Endodermal cell (in vitro differentiated cells): ENCODE measurements at regions not wholly inside any gene's neighbourhood (a gene's known extent, or its start where the extent isn't known, plus 50 kb on each side); places are given as distances from the start of the nearest gene placed in this dataset.

Experiments
- DNase-seq: peaks from one replicate; pipeline ENCODE4 v3.0.0-alpha.2; 2017
- H3K27ac ChIP-seq: 2 replicates; pipeline ENCODE4 v1.5.1; 2013; ENCODE audit warnings: mild to moderate bottlenecking, low read depth, low read length, moderate library complexity
- H3K27me3 ChIP-seq: 2 replicates; pipeline ENCODE4 v1.6.1; 2013; ENCODE audit warnings: mild to moderate bottlenecking, low read length, moderate library complexity; ENCODE audit not compliant: insufficient read depth, control insufficient read depth, poor library complexity, severe bottlenecking
- H3K36me3 ChIP-seq: 2 replicates; pipeline ENCODE4 v1.7.0; 2013; ENCODE audit warnings: mild to moderate bottlenecking, low read length, moderate library complexity; ENCODE audit not compliant: control insufficient read depth, insufficient read depth
- H3K4me1 ChIP-seq: one replicate; pipeline ENCODE4 v1.7.0; 2013; ENCODE audit warnings: low read length; ENCODE audit not compliant: control insufficient read depth, insufficient read depth
- H3K4me3 ChIP-seq: 2 replicates; pipeline ENCODE4 v1.5.1; 2013; ENCODE audit warnings: mild to moderate bottlenecking, low read length, moderate library complexity
- H3K9ac ChIP-seq: 2 replicates; pipeline ENCODE4 v1.6.1; 2013; ENCODE audit warnings: mild to moderate bottlenecking, low read length, moderate library complexity; ENCODE audit not compliant: poor library complexity, severe bottlenecking; ENCODE audit errors: extremely low read depth
- H3K9me3 ChIP-seq: 2 replicates; pipeline ENCODE4 v1.6.1; 2013; ENCODE audit warnings: mild to moderate bottlenecking, low read length, moderate library complexity; ENCODE audit not compliant: control insufficient read depth
- H3K27ac Mint-ChIP-seq: 2 replicates; pipeline ENCODE4 v1.8.0; 2020; ENCODE audit warnings: mixed read lengths
- H3K27me3 Mint-ChIP-seq: 2 replicates; pipeline ENCODE4 v1.8.0; 2021; ENCODE audit warnings: mild to moderate bottlenecking, mixed read lengths; ENCODE audit not compliant: insufficient read depth
- H3K36me3 Mint-ChIP-seq: 2 replicates; pipeline ENCODE4 v1.8.0; 2020; ENCODE audit warnings: low read depth, mixed read lengths
- H3K4me1 Mint-ChIP-seq: 2 replicates; pipeline ENCODE4 v1.8.0; 2020; ENCODE audit warnings: mixed read lengths
- H3K4me3 Mint-ChIP-seq: 2 replicates; pipeline ENCODE4 v1.8.0; 2020; ENCODE audit warnings: mild to moderate bottlenecking, moderate library complexity, mixed read lengths
- H3K9me3 Mint-ChIP-seq: 2 replicates; pipeline ENCODE4 v1.8.0; 2020; ENCODE audit warnings: mild to moderate bottlenecking, mixed read lengths
- WGBS, 2 experiments: methylation state at CpG; one replicate each; pipeline versions ENCODE4 v1.1.5 to v1.1.7; 2013; ENCODE audit warnings: missing lambda C conversion rate in 2 of 2, mixed read lengths in 1 of 2; ENCODE audit not compliant: insufficient coverage in 1 of 2, insufficient read length in 1 of 2; 5-methylcytosine and 5-hydroxymethylcytosine counted together
- TF ChIP-seq, protein P1 (sequence below): fragments of 200-600 bp; sonication (generic); conservative IDR thresholded peaks from 2 replicates; pipeline ENCODE4 v1.5.0; 2021; ENCODE audit warnings: antibody characterized with exemption, mild to moderate bottlenecking

DNA sequence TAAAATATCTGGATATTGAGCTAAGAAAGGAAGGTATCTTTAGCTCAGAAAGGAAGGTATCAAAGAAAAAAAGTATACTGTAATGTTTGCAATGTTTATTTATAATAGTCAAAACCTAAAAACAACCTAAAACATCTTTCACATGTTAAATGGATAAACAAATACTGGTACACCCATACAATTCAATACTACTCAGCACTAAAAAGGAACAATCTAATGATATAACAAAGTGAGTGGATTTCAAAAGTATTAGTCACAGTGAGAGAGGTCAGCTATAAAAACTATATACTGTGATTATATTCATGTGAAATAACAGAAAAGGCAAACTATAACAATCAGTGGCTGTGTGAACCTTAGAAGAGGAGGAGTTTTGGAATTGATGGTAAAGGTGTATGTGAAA, 455.0 kb upstream of the FTMT start:
- no peaks in the 10 kb centered on the region for H3K4me1 Mint-ChIP-seq
- H3K4me3 ChIP-seq = no peak overlapping the region
- H3K4me1 ChIP-seq = no peaks in the 10 kb centered on the region
- DNase-seq = no peak
- H3K36me3 Mint-ChIP-seq = no peaks in the 10 kb centered on the region
- H3K27me3 ChIP-seq = no peaks in the 10 kb centered on the region
- H3K9me3 Mint-ChIP-seq = no peaks in the 10 kb centered on the region
- no peaks in the 10 kb centered on the region for H3K27me3 Mint-ChIP-seq
- H3K36me3 ChIP-seq = no peaks in the 10 kb centered on the region
- no peak overlapping the region for H3K9ac ChIP-seq
- H3K4me3 Mint-ChIP-seq = no peak overlapping the region
- H3K27ac ChIP-seq = no peak overlapping the region
- no peaks in the 10 kb centered on the region for H3K9me3 ChIP-seq
- TF ChIP-seq, protein P1, sequence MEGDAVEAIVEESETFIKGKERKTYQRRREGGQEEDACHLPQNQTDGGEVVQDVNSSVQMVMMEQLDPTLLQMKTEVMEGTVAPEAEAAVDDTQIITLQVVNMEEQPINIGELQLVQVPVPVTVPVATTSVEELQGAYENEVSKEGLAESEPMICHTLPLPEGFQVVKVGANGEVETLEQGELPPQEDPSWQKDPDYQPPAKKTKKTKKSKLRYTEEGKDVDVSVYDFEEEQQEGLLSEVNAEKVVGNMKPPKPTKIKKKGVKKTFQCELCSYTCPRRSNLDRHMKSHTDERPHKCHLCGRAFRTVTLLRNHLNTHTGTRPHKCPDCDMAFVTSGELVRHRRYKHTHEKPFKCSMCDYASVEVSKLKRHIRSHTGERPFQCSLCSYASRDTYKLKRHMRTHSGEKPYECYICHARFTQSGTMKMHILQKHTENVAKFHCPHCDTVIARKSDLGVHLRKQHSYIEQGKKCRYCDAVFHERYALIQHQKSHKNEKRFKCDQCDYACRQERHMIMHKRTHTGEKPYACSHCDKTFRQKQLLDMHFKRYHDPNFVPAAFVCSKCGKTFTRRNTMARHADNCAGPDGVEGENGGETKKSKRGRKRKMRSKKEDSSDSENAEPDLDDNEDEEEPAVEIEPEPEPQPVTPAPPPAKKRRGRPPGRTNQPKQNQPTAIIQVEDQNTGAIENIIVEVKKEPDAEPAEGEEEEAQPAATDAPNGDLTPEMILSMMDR = no peak
- H3K27ac Mint-ChIP-seq = no peak overlapping the region

DNA sequence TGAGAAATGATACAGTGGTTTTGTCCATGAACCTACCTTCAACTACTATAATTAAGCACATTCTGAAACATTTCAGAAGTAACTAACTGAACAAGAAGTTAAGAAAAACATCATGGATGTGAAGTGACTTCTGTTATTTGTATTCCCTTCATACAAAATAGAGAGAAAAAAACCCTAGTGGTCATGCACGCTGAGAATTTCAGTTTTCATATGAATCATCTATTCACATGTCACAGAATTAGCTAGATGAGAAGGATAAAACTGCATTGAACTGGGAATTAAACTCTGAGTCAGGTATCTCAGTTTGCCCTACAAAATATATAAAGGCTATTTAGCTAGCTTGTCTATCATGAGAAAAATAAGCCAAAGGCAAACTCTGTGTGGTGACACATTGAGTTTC, 451.8 kb upstream of the FTMT start:
- Histone ChIP-seq H3K27me3 (no peaks in the 10 kb centered on the region), H3K36me3 (no peaks in the 10 kb centered on the region), H3K27ac (no peak overlapping the region), H3K9me3 (no peaks in the 10 kb centered on the region), H3K4me1 (no peaks in the 10 kb centered on the region), H3K4me3 (no peak overlapping the region), H3K9ac (no peak overlapping the region)
- 80% methylated on average over 1 of the region's 1 CpG; no CpG with 5 or more reads in 1 of the 2 experiments for WGBS, 2 experiments
- no peak overlapping the region for H3K27ac Mint-ChIP-seq
- TF ChIP-seq, protein P1 = no peak
- no peaks in the 10 kb centered on the region for H3K9me3 Mint-ChIP-seq
- H3K27me3 Mint-ChIP-seq = no peaks in the 10 kb centered on the region
- DNase-seq = no peak
- H3K36me3 Mint-ChIP-seq = no peaks in the 10 kb centered on the region
- no peaks in the 10 kb centered on the region for H3K4me1 Mint-ChIP-seq
- H3K4me3 Mint-ChIP-seq = no peak overlapping the region

DNA sequence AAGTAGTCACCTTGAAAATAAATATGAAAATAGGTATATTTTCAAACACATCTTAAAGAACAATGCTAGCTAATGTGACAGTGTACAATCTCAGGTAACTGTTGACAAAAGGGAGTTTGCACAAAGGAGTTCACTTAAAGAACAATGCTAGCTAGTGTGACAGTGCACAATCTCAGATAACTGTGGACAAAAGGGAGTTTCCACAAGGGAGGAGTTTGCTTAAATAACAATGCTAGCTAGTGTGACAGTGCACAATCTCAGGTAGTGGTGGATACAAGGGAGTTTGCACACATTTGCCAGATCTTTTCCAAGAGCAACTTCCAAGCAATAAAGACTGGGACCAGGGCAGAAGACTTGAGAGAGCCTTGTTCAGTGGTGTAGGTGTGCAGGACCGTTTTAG, 442.9 kb upstream of the FTMT start:
- Histone ChIP-seq H3K9ac (no peak overlapping the region), H3K4me1 (no peaks in the 10 kb centered on the region), H3K9me3 (no peaks in the 10 kb centered on the region), H3K27ac (no peak overlapping the region), H3K36me3 (no peaks in the 10 kb centered on the region), H3K27me3 (no peaks in the 10 kb centered on the region), H3K4me3 (no peak overlapping the region)
- H3K36me3 Mint-ChIP-seq = no peaks in the 10 kb centered on the region
- no peaks in the 10 kb centered on the region for H3K9me3 Mint-ChIP-seq
- H3K4me3 Mint-ChIP-seq = no peak overlapping the region
- H3K27ac Mint-ChIP-seq = no peak overlapping the region
- peaks cover 3% of the 10 kb centered on the region for H3K4me1 Mint-ChIP-seq
- 86 to 100% methylated on average over 1 of the region's 1 CpG for WGBS, 2 experiments
- TF ChIP-seq, protein P1 = no peak
- DNase-seq = no peak
- no peaks in the 10 kb centered on the region for H3K27me3 Mint-ChIP-seq
